GM12878 (cell line): ENCODE measurements at regions not wholly inside any gene's neighbourhood (a gene's known extent, or its start where the extent isn't known, plus 50 kb on each side); places are given as distances from the start of the nearest gene placed in this dataset.

Source experiments
- ATAC-seq: fragments of 200-7000 bp; cut with Tn5 transposase; 3 replicates; pipeline ENCODE4 v1.9.1; 2020; ENCODE audit warnings: mild to moderate bottlenecking, moderate library complexity
- BruUV-seq: library from RNA; stranded (reverse); fragments of 400-500 nt; replicated peaks from 2 replicates; lab custom pipeline; 2021; lab: Mats Ljungman, UMichigan
- CTCF ChIA-PET: fragments of 300-600 bp; sonication (Branson Sonifier 250); formaldehyde crosslinking; extraction: SDS; loops from one replicate; lab custom pipeline; 2021; ENCODE audit warnings: inconsistent platforms; lab: Yijun Ruan, JAX
- POLR2A ChIA-PET: fragments of 350-600 bp; formaldehyde crosslinking; extraction: SDS; loops from one replicate; lab custom pipeline; 2021; ENCODE audit warnings: inconsistent platforms; lab: Charles Lee
- RAD21 ChIA-PET: fragments of 300-600 bp; sonication (Branson Sonifier 250); formaldehyde crosslinking; loops from one replicate; lab custom pipeline; 2023; ENCODE audit warnings: antibody characterized with exemption; ENCODE audit not compliant: unreplicated experiment; lab: Charles Lee
- SMC1A ChIA-PET: fragments of 300-600 bp; sonication (Branson Sonifier 250); formaldehyde crosslinking; loops from one replicate; lab custom pipeline; 2023; ENCODE audit not compliant: unreplicated experiment, uncharacterized antibody; lab: Charles Lee
- DNase-seq: peaks from one replicate; pipeline ENCODE4 v3.0.0-alpha.2; 2011; ENCODE audit warnings: low read depth, low spot score
- FAIRE-seq: peaks from 3 replicates; lab custom pipeline; 2011; peaks lifted over from hg19 to GRCh38; lab: Jason Lieb, UNC
- H2AFZ ChIP-seq: 2 replicates; pipeline ENCODE4 v1.6.0; 2011; ENCODE audit warnings: low read depth, low read length, control low read depth; ENCODE audit not compliant: control insufficient read depth
- H3K27ac ChIP-seq: 2 replicates; pipeline ENCODE4 v1.5.1; 2011; ENCODE audit warnings: control low read depth; ENCODE audit not compliant: control insufficient read depth, insufficient read depth
- H3K27me3 ChIP-seq, 2 experiments: replicated peaks in 1 of 2; 2 replicates each; pipeline versions ENCODE4 v1.6.0 to v1.6.1; 2011; ENCODE audit warnings: low read length in 1 of 2; ENCODE audit not compliant: control insufficient read depth in 2 of 2, insufficient read depth in 2 of 2
- H3K36me3 ChIP-seq, 2 experiments: 2 replicates each; pipeline ENCODE4 v1.5.1; 2011; ENCODE audit warnings: low read length in 1 of 2; ENCODE audit not compliant: control insufficient read depth in 2 of 2, insufficient read depth in 2 of 2
- H3K4me1 ChIP-seq: 2 replicates; pipeline ENCODE4 v1.6.1; 2011; ENCODE audit warnings: mild to moderate bottlenecking, low read length, moderate library complexity, mixed read lengths; ENCODE audit not compliant: control insufficient read depth, insufficient read depth
- H3K4me2 ChIP-seq: 2 replicates; pipeline ENCODE4 v1.6.0; 2011; ENCODE audit warnings: control low read depth; ENCODE audit not compliant: control insufficient read depth, insufficient read depth
- H3K4me3 ChIP-seq: fragments of 200-600 bp; sonication (generic); 2 replicates; pipeline ENCODE4 v1.5.1; 2016
- H3K79me2 ChIP-seq: 2 replicates; pipeline ENCODE4 v1.6.0; 2011; ENCODE audit warnings: low read length; ENCODE audit not compliant: control insufficient read depth, insufficient read depth
- H3K9ac ChIP-seq: 2 replicates; pipeline ENCODE4 v1.8.0; 2011; ENCODE audit warnings: low read length, control low read depth, mixed read lengths; ENCODE audit not compliant: control insufficient read depth, insufficient read depth
- H3K9me3 ChIP-seq: replicated peaks from 3 replicates; pipeline ENCODE4 v1.5.1; 2011; ENCODE audit warnings: mild to moderate bottlenecking, low read length; ENCODE audit not compliant: control insufficient read depth, insufficient read depth
- H4K20me1 ChIP-seq: 2 replicates; pipeline ENCODE4 v1.6.0; 2011; ENCODE audit not compliant: control insufficient read depth, insufficient read depth
- ASH2L ChIP-seq: fragments of 300-600, 200-600 bp; sonication (generic); IDR thresholded peaks from 2 replicates; pipeline ENCODE4 v1.6.1; 2017; ENCODE audit warnings: low read depth, mild to moderate bottlenecking, borderline replicate concordance
- CBX3 ChIP-seq: fragments of 200-600 bp; sonication (generic); IDR thresholded peaks from 2 replicates; pipeline ENCODE4 v1.6.1; 2016; ENCODE audit warnings: low read depth, borderline replicate concordance
- CBX5 ChIP-seq: sonication (generic); IDR thresholded peaks from 2 replicates; pipeline ENCODE4 v1.6.1; 2016; ENCODE audit warnings: low read depth, moderate library complexity, mild to moderate bottlenecking, inconsistent platforms
- CHD4 ChIP-seq: fragments of 200-600 bp; sonication (generic); IDR thresholded peaks from 2 replicates; pipeline ENCODE4 v1.6.1; 2016; ENCODE audit warnings: mild to moderate bottlenecking
- CREB1 ChIP-seq: IDR thresholded peaks from 2 replicates; pipeline ENCODE4 v1.6.1; 2012; ENCODE audit warnings: low read depth, mild to moderate bottlenecking, inconsistent platforms
- DPF2 ChIP-seq: fragments of 450-650 bp; IDR thresholded peaks from 2 replicates; pipeline ENCODE4 v1.6.1; 2017; ENCODE audit warnings: mild to moderate bottlenecking
- IKZF1 ChIP-seq: fragments of 450-650 bp; conservative IDR thresholded peaks from 2 replicates; pipeline ENCODE4 v1.6.1; 2017; ENCODE audit warnings: antibody characterized with exemption, mild to moderate bottlenecking
- KLF5 ChIP-seq: fragments of 450-650 bp; IDR thresholded peaks from 2 replicates; pipeline ENCODE4 v1.6.1; 2014; ENCODE audit warnings: mild to moderate bottlenecking; ENCODE audit not compliant: partially characterized antibody
- LARP7 ChIP-seq: fragments of 450-650 bp; IDR thresholded peaks from 2 replicates; pipeline ENCODE4 v1.6.1; 2017; ENCODE audit warnings: mild to moderate bottlenecking
- NBN ChIP-seq: fragments of 450-650 bp; IDR thresholded peaks from 2 replicates; pipeline ENCODE4 v1.6.1; 2016
- SMAD1 ChIP-seq: fragments of 450-650 bp; IDR thresholded peaks from 2 replicates; pipeline ENCODE4 v1.6.1; 2018; ENCODE audit warnings: mild to moderate bottlenecking, low read depth; ENCODE audit not compliant: partially characterized antibody
- SPI1 ChIP-seq: IDR thresholded peaks from 2 replicates; pipeline ENCODE4 v1.6.1; 2011; ENCODE audit warnings: low read depth, mild to moderate bottlenecking, low read length, moderate library complexity, borderline replicate concordance; ENCODE audit not compliant: insufficient read depth
- SREBF1 ChIP-seq: IDR thresholded peaks from 2 replicates; pipeline ENCODE4 v1.6.1; 2012; ENCODE audit warnings: mild to moderate bottlenecking, low read length
- STAT3 ChIP-seq: IDR thresholded peaks from 2 replicates; pipeline ENCODE4 v1.6.1; 2011; ENCODE audit warnings: low read depth, low read length, improper control_type of control experiment
- ZNF207 ChIP-seq: fragments of 450-650 bp; IDR thresholded peaks from 2 replicates; pipeline ENCODE4 v1.6.1; 2014; ENCODE audit warnings: antibody characterized with exemption, mild to moderate bottlenecking, borderline replicate concordance
- WGBS: methylation state at CpG from one replicate; pipeline ENCODE4 v1.1.6; 2016; ENCODE audit warnings: low lambda C conversion rate; ENCODE audit not compliant: insufficient replicate concordance, insufficient coverage; ENCODE audit errors: missing lambda C conversion rate; 5-methylcytosine and 5-hydroxymethylcytosine counted together
- in situ Hi-C: fragments of 300-500 bp; cut with MboI; formaldehyde crosslinking; loops from 9 replicates; pipeline ENCODE4 v1.14.3; 2018; ENCODE audit warnings: mixed read lengths
- intact Hi-C: fragments of 100-400 bp; cut with micrococcal nuclease; formaldehyde crosslinking; loops from one replicate; pipeline ENCODE4 v1.14.2; 2022; ENCODE audit not compliant: unreplicated experiment
- TF ChIP-seq, protein P1 (sequence below): fragments of 450-650 bp; IDR thresholded peaks from 2 replicates; pipeline ENCODE4 v1.6.1; 2016; ENCODE audit warnings: mild to moderate bottlenecking, moderate library complexity, borderline replicate concordance
- TF ChIP-seq, protein P2 (sequence below): IDR thresholded peaks from 2 replicates; pipeline ENCODE4 v1.6.1; 2011; ENCODE audit warnings: low read depth, mild to moderate bottlenecking, low read length, moderate library complexity, borderline replicate concordance; ENCODE audit errors: extremely low read depth

DNA sequence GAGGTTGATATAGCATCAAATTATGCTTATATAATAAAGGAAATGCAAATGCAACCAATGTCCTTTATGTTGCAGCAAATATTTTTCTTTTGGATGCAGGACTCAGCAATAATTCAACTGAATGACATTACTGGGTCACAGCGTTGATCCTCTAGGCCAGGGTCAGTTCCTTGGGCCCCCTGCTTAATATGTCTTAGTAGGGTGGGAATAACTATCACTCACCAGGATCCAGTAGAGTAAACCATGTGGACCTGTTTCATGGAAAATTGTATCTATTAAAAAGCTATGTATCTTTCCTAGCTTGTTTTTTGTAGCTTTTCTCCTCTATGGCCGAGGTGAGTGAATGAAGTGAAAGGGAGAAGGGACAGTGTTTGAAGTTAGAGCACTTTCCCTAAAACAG is 161.5 kb upstream of the SSTR1 start:
- Histone ChIP-seq H3K9ac (no peak overlapping the region), H3K4me2 (no peak overlapping the region), H4K20me1 (no peaks in the 10 kb centered on the region), H3K4me3 (no peak overlapping the region), H3K79me2 (no peaks in the 10 kb centered on the region), H3K4me1 (no peaks in the 10 kb centered on the region), H3K27me3 (no peaks in the 10 kb centered on the region), H2AFZ (no peak overlapping the region), H3K27ac (no peak overlapping the region), H3K9me3 (no peaks in the 10 kb centered on the region), H3K36me3 (no peaks in the 10 kb centered on the region)
- SMC1A ChIA-PET, result interaction anchor here (0.7 kb wide), 1 partner anchor 41 kb away, joined by 3 read pairs; no protein-coding TSS in a partner anchor
- in situ Hi-C loops, result no loop called here
- RAD21 ChIA-PET, result no interaction called here
- WGBS, result 0% methylated on average over 2 of the region's 2 CpGs
- TF ChIP-seq LARP7 (no peak), CBX5 (no peak), KLF5 (no peak), STAT3 (no peak), IKZF1 (no peak), CHD4 (no peak), CBX3 (no peak), DPF2 (no peak), ASH2L (no peak), ZNF207 (no peak), SPI1 (no peak), CREB1 (no peak), SMAD1 (no peak), NBN (no peak), SREBF1 (no peak)
- TF ChIP-seq, protein P1, sequence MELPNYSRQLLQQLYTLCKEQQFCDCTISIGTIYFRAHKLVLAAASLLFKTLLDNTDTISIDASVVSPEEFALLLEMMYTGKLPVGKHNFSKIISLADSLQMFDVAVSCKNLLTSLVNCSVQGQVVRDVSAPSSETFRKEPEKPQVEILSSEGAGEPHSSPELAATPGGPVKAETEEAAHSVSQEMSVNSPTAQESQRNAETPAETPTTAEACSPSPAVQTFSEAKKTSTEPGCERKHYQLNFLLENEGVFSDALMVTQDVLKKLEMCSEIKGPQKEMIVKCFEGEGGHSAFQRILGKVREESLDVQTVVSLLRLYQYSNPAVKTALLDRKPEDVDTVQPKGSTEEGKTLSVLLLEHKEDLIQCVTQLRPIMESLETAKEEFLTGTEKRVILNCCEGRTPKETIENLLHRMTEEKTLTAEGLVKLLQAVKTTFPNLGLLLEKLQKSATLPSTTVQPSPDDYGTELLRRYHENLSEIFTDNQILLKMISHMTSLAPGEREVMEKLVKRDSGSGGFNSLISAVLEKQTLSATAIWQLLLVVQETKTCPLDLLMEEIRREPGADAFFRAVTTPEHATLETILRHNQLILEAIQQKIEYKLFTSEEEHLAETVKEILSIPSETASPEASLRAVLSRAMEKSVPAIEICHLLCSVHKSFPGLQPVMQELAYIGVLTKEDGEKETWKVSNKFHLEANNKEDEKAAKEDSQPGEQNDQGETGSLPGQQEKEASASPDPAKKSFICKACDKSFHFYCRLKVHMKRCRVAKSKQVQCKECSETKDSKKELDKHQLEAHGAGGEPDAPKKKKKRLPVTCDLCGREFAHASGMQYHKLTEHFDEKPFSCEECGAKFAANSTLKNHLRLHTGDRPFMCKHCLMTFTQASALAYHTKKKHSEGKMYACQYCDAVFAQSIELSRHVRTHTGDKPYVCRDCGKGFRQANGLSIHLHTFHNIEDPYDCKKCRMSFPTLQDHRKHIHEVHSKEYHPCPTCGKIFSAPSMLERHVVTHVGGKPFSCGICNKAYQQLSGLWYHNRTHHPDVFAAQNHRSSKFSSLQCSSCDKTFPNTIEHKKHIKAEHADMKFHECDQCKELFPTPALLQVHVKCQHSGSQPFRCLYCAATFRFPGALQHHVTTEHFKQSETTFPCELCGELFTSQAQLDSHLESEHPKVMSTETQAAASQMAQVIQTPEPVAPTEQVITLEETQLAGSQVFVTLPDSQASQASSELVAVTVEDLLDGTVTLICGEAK, result no peak
- TF ChIP-seq, protein P2, sequence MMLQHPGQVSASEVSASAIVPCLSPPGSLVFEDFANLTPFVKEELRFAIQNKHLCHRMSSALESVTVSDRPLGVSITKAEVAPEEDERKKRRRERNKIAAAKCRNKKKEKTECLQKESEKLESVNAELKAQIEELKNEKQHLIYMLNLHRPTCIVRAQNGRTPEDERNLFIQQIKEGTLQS, result no peak
- intact Hi-C loops, result no loop called here
- POLR2A ChIA-PET, result no interaction called here
- no TSS peak for BruUV-seq
- FAIRE-seq (no peak), DNase-seq (no peak), ATAC-seq (no peak)
- CTCF ChIA-PET, result no interaction called here
